Right lobe of liver (tissue), 6 donors: ENCODE measurements at regions not wholly inside any gene's neighbourhood (a gene's known extent, or its start where the extent isn't known, plus 50 kb on each side); places are given as distances from the start of the nearest gene placed in this dataset.
"Not testable (repeated sequence)": the region's sequence is repeated elsewhere in the genome, so short reads cannot be mapped to it uniquely, and the experiment has no call there.

Experiments used
- ATAC-seq, 4 donors: fragments of 200-7000 bp; cut with Tn5 transposase; one replicate each; pipeline ENCODE4 v1.9.1; 2020; ENCODE audit warnings: mild to moderate bottlenecking in 4 of 4, moderate library complexity in 4 of 4
- DNase-seq, 3 donors: peaks; one replicate each; pipeline ENCODE4 v3.0.0-alpha.2; 2020
- H3K27ac ChIP-seq, 3 donors: fragments of 200-600 bp; one replicate each; pipeline ENCODE4 v1.8.0; 2022
- H3K27me3 ChIP-seq, 2 donors: fragments of 200-600 bp; one replicate each; pipeline ENCODE4 v1.8.0; 2022
- H3K36me3 ChIP-seq, 4 donors: fragments of 200-600 bp; sonication (generic) in 1 of 4; one replicate each; pipeline versions ENCODE4 v1.5.1 to v1.8.0; 2017 to 2022; ENCODE audit warnings: control low read depth in 1 of 4
- H3K4me1 ChIP-seq, 4 donors: fragments of 200-600 bp; sonication (generic) in 1 of 4; one replicate each; pipeline versions ENCODE4 v1.5.1 to v1.8.0; 2017 to 2022; ENCODE audit warnings: control low read depth in 1 of 4
- H3K4me3 ChIP-seq, 3 donors: fragments of 200-600 bp; one replicate each; pipeline ENCODE4 v1.8.0; 2022
- H3K9me3 ChIP-seq, 4 donors: fragments of 200-600 bp; sonication (generic) in 1 of 4; one replicate each; pipeline versions ENCODE4 v1.5.1 to v1.8.0; 2017 to 2022; ENCODE audit warnings: control low read depth in 1 of 4
- POLR2A ChIP-seq: fragments of 450-650 bp; IDR thresholded peaks from one replicate; pipeline ENCODE4 v1.6.1; 2017; ENCODE audit warnings: antibody characterized with exemption, mild to moderate bottlenecking
- whole genome bisulfite sequencing: methylation state at CpG from one replicate; pipeline ENCODE4 v1.1.6; 2018; ENCODE audit warnings: low coverage, low lambda C conversion rate; ENCODE audit not compliant: insufficient coverage; ENCODE audit errors: missing lambda C conversion rate; 5-methylcytosine and 5-hydroxymethylcytosine counted together
- intact Hi-C, 2 donors: fragments of 100-400 bp; cut with DNase I; formaldehyde crosslinking; loops; one replicate each; pipeline versions ENCODE4 v1.11.2 to v1.14.1; 2022
- TF ChIP-seq, protein P1 (sequence below), 4 donors: fragments of 200-600 bp in 3 of 4; fragments of 450-650 bp in 1 of 4; IDR thresholded peaks; one replicate each; pipeline versions ENCODE4 v1.5.1 to v1.8.0; 2016 to 2022; ENCODE audit warnings: antibody characterized with exemption in 4 of 4, mild to moderate bottlenecking in 2 of 4
- donor health status: DM: no; HTN: yes; CAD: no.
- donor health status: DM: no; HTN: no; CAD: no.
- donor health status: DM: no; HTN: no; CAD: no.
- donor health status: DM: no; HTN: yes; CAD: no.
- donor health status: DM: no; HTN: yes; CAD: no.

GRCh38 chrX:120725874-120726273 is 96.0 kb upstream of the C1GALT1C1 start:
- DNase-seq (no peak), ATAC-seq (no peak)
- H3K9me3 ChIP-seq = peaks cover 0 to 2% (median 0%) of the 10 kb centered on the region in 4 donors
- 38% methylated on average over 1 of the region's 1 CpG for WGBS
- no peak for TF ChIP-seq POLR2A
- TF ChIP-seq, protein P1, sequence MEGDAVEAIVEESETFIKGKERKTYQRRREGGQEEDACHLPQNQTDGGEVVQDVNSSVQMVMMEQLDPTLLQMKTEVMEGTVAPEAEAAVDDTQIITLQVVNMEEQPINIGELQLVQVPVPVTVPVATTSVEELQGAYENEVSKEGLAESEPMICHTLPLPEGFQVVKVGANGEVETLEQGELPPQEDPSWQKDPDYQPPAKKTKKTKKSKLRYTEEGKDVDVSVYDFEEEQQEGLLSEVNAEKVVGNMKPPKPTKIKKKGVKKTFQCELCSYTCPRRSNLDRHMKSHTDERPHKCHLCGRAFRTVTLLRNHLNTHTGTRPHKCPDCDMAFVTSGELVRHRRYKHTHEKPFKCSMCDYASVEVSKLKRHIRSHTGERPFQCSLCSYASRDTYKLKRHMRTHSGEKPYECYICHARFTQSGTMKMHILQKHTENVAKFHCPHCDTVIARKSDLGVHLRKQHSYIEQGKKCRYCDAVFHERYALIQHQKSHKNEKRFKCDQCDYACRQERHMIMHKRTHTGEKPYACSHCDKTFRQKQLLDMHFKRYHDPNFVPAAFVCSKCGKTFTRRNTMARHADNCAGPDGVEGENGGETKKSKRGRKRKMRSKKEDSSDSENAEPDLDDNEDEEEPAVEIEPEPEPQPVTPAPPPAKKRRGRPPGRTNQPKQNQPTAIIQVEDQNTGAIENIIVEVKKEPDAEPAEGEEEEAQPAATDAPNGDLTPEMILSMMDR (IDR thresholded peaks at IDR 0.05) = no peak
- no peak overlapping the region for H3K4me3 ChIP-seq
- H3K36me3 ChIP-seq = no peaks in the 10 kb centered on the region
- H3K27me3 ChIP-seq = no peaks in the 10 kb centered on the region
- no peaks in the 10 kb centered on the region for H3K4me1 ChIP-seq
- H3K27ac ChIP-seq = no peak overlapping the region
- intact Hi-C loops = no loop called here

GRCh38 chrX:120719622-120720021 is 89.8 kb upstream of the C1GALT1C1 start:
- intact Hi-C loops = no loop called here
- ATAC-seq (no peak), DNase-seq (no peak)
- Histone ChIP-seq H3K4me3 (no peak overlapping the region), H3K36me3 (no peaks in the 10 kb centered on the region), H3K27ac (no peak overlapping the region), H3K4me1 (no peaks in the 10 kb centered on the region), H3K9me3 (peaks cover 0 to 2% (median 0%) of the 10 kb centered on the region in 4 donors), H3K27me3 (no peaks in the 10 kb centered on the region)
- 40% methylated on average over 2 of the region's 2 CpGs for WGBS
- TF ChIP-seq POLR2A = no peak
- TF ChIP-seq, protein P1 (IDR thresholded peaks at IDR 0.05) = no peak

GRCh38 chrX:120718969-120719368 is 89.1 kb upstream of the C1GALT1C1 start:
- H3K27ac ChIP-seq = no peak overlapping the region
- no peaks in the 10 kb centered on the region for H3K27me3 ChIP-seq
- H3K4me1 ChIP-seq = no peaks in the 10 kb centered on the region
- no peak for DNase-seq
- H3K4me3 ChIP-seq = no peak overlapping the region
- H3K36me3 ChIP-seq = no peaks in the 10 kb centered on the region
- 50% methylated on average over 2 of the region's 2 CpGs for WGBS
- H3K9me3 ChIP-seq = peaks cover 0 to 2% (median 0%) of the 10 kb centered on the region in 4 donors
- intact Hi-C loops = no loop called here
- no peak for ATAC-seq
- TF ChIP-seq POLR2A = no peak
- TF ChIP-seq, protein P1 (IDR thresholded peaks at IDR 0.05) = no peak

DNA sequence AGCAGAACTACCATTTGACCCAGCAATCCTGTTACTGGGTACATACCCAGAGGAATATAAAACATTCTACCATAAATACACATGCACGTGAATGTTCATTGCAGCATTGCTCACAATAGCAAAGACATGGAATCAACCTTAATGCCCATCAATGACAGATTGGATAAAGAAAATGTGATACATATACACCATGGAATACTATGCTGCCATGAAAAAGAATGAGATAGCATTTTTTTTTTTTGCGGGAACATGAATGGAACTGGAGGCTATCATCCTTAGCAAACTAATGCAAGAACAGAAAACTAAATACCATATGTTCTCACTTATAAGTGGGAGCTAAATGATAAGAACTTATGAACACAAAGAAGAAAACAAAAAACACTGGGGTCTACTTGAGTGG is 72.5 kb upstream of the C1GALT1C1 start:
- H3K4me3 ChIP-seq, ATAC-seq, H3K27ac ChIP-seq, DNase-seq, H3K9me3 ChIP-seq, H3K36me3 ChIP-seq, intact Hi-C loops, H3K4me1 ChIP-seq, H3K27me3 ChIP-seq: not testable (repeated sequence)
- 74% methylated on average over 2 of the region's 2 CpGs for WGBS

- Histone ChIP-seq H3K4me3 (no peak overlapping the region), H3K27me3 (no peaks in the 10 kb centered on the region), H3K4me1 (no peaks in the 10 kb centered on the region), H3K27ac (no peak overlapping the region), H3K9me3 (peaks cover 0 to 2% (median 0%) of the 10 kb centered on the region in 4 donors), H3K36me3 (no peaks in the 10 kb centered on the region)
- intact Hi-C loops = no loop called here
- TF ChIP-seq, protein P1 (IDR thresholded peaks at IDR 0.05) = no peak
- TF ChIP-seq POLR2A = no peak
- DNase-seq (no peak), ATAC-seq (no peak)
These were observed 67.2 kb upstream of the C1GALT1C1 start for GRCh38 chrX:120697053-120697452.
